22Rv1 (cell line): ENCODE measurements at regions not wholly inside any gene's neighbourhood (a gene's known extent, or its start where the extent isn't known, plus 50 kb on each side); places are given as distances from the start of the nearest gene placed in this dataset.

ENCODE experiments used
- H3K27ac ChIP-seq: fragments of 450-650 bp; 2 replicates; pipeline ENCODE4 v1.5.1; 2017
- ZFX ChIP-seq: fragments of 450-650 bp; IDR thresholded peaks from 2 replicates; pipeline ENCODE4 v1.6.1; 2017; ENCODE audit warnings: antibody characterized with exemption, borderline replicate concordance
- TF ChIP-seq, protein P1 (sequence below): fragments of 450-650 bp; IDR thresholded peaks from 2 replicates; pipeline ENCODE4 v1.5.1; 2017; ENCODE audit warnings: mild to moderate bottlenecking

DNA sequence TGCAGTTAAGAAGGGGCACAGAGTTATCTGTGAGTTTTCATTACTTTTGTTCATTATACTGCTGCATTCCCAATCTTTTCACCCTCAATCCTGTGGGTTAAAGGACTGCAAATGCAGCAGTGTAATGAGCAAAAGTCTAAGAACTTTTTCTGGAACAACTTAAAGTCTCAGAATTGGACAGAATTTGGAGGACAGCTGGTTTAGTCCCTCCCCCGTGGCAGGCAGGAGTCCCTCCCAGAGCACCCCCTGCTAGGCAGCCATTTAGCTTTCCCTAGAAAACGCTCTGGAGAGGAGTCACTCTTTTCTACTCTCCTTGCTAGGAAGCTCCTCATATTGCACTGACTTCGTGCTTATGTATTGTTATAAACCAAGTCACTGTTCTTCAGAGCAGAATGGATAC, 156.3 kb upstream of the UBE2E1 start:
- TF ChIP-seq, protein P1, sequence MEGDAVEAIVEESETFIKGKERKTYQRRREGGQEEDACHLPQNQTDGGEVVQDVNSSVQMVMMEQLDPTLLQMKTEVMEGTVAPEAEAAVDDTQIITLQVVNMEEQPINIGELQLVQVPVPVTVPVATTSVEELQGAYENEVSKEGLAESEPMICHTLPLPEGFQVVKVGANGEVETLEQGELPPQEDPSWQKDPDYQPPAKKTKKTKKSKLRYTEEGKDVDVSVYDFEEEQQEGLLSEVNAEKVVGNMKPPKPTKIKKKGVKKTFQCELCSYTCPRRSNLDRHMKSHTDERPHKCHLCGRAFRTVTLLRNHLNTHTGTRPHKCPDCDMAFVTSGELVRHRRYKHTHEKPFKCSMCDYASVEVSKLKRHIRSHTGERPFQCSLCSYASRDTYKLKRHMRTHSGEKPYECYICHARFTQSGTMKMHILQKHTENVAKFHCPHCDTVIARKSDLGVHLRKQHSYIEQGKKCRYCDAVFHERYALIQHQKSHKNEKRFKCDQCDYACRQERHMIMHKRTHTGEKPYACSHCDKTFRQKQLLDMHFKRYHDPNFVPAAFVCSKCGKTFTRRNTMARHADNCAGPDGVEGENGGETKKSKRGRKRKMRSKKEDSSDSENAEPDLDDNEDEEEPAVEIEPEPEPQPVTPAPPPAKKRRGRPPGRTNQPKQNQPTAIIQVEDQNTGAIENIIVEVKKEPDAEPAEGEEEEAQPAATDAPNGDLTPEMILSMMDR, result no peak
- TF ChIP-seq ZFX, result no peak

DNA sequence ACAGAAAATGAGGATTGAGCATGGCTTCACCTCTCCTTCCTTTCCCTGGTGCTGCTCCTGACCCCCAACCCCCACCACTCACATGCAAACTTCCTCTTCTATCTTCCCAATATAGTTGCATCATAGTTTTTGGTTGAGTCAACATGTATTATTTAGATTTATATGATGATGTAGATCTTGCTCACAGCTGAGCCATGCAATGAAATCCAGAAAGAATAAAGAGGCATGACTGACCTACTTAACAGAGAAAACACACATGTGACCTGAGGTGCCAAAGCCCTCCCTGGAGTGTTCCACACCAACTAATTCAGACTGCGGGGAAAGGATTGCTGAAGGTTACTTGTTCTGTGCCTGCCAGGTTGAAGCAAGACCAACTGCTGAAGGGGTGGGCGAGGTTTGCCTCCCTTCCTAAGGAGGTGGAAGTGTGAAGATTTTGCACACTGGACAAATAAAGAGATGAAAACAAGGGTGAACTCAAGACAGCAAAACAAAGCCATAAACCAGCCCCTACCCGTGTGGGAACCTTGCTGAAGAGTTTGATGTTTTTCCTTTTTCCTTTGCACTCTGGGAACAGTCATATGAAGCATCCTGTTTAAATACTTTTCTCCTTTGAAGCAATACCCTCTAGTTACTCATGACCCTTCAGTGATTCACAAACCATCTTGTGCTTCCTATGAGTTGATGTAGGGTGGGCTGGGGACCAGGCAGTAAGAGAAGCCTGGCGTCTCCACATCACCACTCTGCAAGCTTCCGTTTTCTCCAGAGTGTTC, 155.2 kb upstream of the UBE2E1 start:
- TF ChIP-seq, protein P1, result no peak
- TF ChIP-seq ZFX, result no peak
- H3K27ac ChIP-seq, result no peak overlapping the region

More for the DNA sequence above, 156.3 kb upstream of the UBE2E1 start:
- no peak overlapping the region for H3K27ac ChIP-seq

DNA sequence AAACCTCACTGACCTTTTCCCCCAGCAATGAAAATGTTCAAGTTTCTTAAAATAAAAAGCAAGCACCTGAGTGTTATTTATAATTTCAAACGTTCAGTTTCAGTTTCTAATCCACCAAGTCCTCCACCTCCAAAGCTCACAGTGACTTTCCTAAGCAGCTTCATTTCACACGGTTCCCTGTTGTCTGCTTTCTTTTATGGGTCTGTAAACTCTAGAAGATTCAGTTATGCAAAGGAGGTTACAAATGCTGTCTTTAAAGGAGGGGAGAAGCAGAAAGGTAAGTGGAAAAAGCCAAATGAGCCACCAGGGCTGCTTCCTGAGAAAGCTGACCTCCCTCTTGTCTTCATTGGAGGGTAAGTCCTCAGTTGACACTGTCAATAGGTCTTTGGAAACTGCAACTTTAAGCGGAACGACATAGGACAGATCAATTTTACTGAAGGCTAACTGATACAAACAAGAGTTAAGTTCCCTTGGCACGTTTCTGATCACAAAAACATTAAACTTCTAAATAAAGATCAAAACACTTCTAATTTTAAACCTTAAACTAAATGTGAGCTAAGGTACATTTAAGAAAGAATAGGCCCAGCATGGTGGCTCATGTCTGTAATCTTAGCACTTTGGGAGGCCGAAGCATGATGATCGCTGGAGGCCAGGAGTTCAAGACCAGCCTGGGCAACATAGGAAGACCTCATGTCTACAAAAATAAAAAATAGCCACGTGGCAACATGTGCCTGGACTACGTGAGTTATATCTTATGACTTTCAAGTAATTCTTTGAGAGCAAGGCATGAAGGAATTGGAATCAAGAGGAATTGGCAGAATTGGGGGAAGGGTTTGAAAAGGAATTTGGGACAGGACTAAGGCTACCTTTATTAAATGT, 151.9 kb upstream of the UBE2E1 start:
- no peak overlapping the region for H3K27ac ChIP-seq
- TF ChIP-seq ZFX, result no peak
- TF ChIP-seq, protein P1, result no peak

DNA sequence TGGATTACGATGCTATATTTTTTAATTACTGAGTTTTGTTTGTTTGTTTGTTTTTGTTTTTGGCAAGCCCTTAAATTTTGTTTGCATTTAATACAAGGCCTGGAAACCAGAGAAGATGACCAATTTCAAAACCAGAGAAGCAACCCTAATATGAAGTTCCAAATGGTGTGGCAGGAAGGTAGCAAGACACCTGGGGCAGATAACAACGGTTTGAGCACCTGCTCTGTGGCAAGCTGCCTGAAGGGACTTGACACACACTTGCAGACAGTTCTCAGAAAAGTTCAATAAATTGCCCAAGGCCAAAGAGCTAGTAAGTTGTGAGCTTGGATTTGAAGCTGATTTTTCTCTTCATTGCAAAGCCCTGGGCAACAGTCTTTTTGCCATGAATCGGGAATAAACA, 151.2 kb upstream of the UBE2E1 start:
- no peak overlapping the region for H3K27ac ChIP-seq
- TF ChIP-seq, protein P1, result no peak
- TF ChIP-seq ZFX, result no peak

DNA sequence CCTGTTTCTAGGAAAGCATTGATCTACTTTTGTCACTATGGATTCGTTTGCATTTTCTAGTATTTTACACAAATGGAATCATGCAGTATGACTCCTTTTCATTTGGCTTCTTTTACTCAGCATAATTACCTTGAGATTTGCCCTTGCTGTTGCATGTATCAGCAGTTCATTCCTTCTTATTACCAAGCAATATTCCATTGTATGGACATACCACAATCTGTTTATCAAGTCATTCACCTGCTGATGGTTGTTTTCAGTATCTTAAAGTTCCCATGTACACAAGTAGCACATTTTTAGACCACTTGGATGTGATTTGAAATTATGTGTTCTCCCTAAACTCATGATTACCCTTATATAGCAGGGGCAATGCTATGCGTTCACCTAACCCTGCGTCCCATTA, 150.0 kb upstream of the UBE2E1 start:
- TF ChIP-seq, protein P1, result no peak
- TF ChIP-seq ZFX, result no peak
- no peak overlapping the region for H3K27ac ChIP-seq

DNA sequence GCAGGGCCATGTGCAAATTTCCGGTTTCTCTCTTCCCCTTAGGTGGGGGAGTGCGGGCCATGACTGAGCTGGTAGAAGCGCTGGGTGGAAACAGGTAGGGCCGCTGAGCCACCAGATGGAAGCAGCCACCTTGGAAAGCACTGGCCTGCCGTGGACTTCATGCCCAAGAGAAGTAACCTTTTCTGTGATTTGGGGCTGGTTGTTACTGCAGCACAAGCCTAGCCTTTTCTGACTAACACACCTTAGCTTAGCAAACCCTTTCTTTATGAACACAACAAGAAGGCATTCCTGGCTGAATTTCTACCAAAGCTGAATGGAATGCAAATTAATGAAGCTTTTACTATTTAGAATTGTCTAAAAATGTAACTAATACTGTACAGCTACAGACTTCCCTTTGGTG, 149.6 kb upstream of the UBE2E1 start:
- TF ChIP-seq ZFX, result no peak
- TF ChIP-seq, protein P1, result no peak
- no peak overlapping the region for H3K27ac ChIP-seq

DNA sequence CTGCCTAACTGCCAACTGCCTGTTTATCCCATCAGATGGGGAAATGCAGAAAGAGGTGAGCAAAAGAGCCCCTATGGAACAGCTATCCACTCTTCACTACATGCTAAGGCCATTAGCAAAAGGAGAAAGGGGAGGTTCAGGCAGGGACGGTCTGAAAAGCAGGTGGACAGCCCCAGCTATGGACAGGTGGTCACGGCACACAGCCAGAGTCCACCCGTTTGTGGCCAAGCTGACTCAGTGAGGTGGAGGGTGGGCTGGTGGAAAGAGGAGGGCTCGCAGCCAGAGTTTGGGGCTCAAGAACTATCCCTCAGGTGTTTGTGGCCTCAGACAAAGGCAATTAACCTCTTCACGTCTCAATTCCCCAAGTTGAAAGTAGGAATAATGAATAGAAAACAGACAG, 148.9 kb upstream of the UBE2E1 start:
- TF ChIP-seq, protein P1, result no peak
- no peak for TF ChIP-seq ZFX
- no peak overlapping the region for H3K27ac ChIP-seq
